ENCODE measurements at regions not wholly inside any gene's neighbourhood (a gene's known extent, or its start where the extent isn't known, plus 50 kb on each side); places are given as distances from the start of the nearest gene placed in this dataset.

- Histone ChIP-seq H2AFZ (ENCODE audit: low read depth, low read length) (no peak overlapping the region), H3K4me2 (ENCODE audit: low read length) (no peak overlapping the region), H3K9me3 (ENCODE audit: low read length) (no peaks in the 10 kb centered on the region), H4K20me1 (ENCODE audit: insufficient read depth) (no peaks in the 10 kb centered on the region), H3K9me2 (ENCODE audit: insufficient read depth, low read length) (no peaks in the 10 kb centered on the region), H3K27me3 (ENCODE audit: insufficient read depth, low read depth, low read length) (no peaks in the 10 kb centered on the region), H3K36me3 (ENCODE audit: insufficient read depth, low read length) (no peaks in the 10 kb centered on the region), H3K9ac (ENCODE audit: low read length) (no peak overlapping the region), H3F3A (ENCODE audit: insufficient read depth, low read length, poor library complexity, severe bottlenecking) (no peaks in the 10 kb centered on the region), H3K4me3 (ENCODE audit: low read length) (no peak overlapping the region), H3K79me2 (replicated peaks; ENCODE audit: insufficient read depth, low read length) (no peaks in the 10 kb centered on the region), H3K27ac (ENCODE audit: low read length) (no peak overlapping the region)
- TF ChIP-seq RAD21 (conservative IDR thresholded peaks at IDR 0.05), result no peak
- TF ChIP-seq CTCF (IDR thresholded peaks at IDR 0.05; ENCODE audit: poor library complexity, severe bottlenecking), result no peak
- TF ChIP-seq MXI1 (conservative IDR thresholded peaks at IDR 0.05; ENCODE audit: poor library complexity, severe bottlenecking), result no peak
- no peak for TF ChIP-seq EZH2 (IDR thresholded peaks at IDR 0.05; ENCODE audit: borderline replicate concordance, insufficient read depth, low read length, poor library complexity, severe bottlenecking)
- no peak for TF ChIP-seq SMC3 (conservative IDR thresholded peaks at IDR 0.05; ENCODE audit: poor library complexity)
- TF ChIP-seq REST (IDR thresholded peaks at IDR 0.05; ENCODE audit: borderline replicate concordance), result no peak
- TF ChIP-seq EP300 (conservative IDR thresholded peaks at IDR 0.05; ENCODE audit: poor library complexity, severe bottlenecking), result no peak
- TF ChIP-seq POLR2AphosphoS5 (IDR thresholded peaks at IDR 0.05), result peak; percentile 56
These were observed 50.9 kb upstream of the SPACA7 start for GRCh38 chr13:112325142-112325808.

- peaks cover 6% of the 10 kb centered on the region for H3K27me3 ChIP-seq (ENCODE audit: insufficient read depth, low read depth, low read length)
- no peaks in the 10 kb centered on the region for H3K9me2 ChIP-seq (ENCODE audit: insufficient read depth, low read length)
- no peak overlapping the region for H3K4me3 ChIP-seq (ENCODE audit: low read length)
- no peaks in the 10 kb centered on the region for H4K20me1 ChIP-seq (ENCODE audit: insufficient read depth)
- no peak overlapping the region for H3K9ac ChIP-seq (ENCODE audit: low read length)
- TF ChIP-seq SMC3 (conservative IDR thresholded peaks at IDR 0.05; ENCODE audit: poor library complexity), result no peak
- no peak for TF ChIP-seq TAF1 (IDR thresholded peaks at IDR 0.05; ENCODE audit: low read depth)
- no peak for TF ChIP-seq RAD21 (conservative IDR thresholded peaks at IDR 0.05)
- TF ChIP-seq REST (IDR thresholded peaks at IDR 0.05; ENCODE audit: borderline replicate concordance), result no peak
- TF ChIP-seq POLR2AphosphoS5 (IDR thresholded peaks at IDR 0.05), result no peak
- TF ChIP-seq MXI1 (conservative IDR thresholded peaks at IDR 0.05; ENCODE audit: poor library complexity, severe bottlenecking), result no peak
- TF ChIP-seq EP300 (conservative IDR thresholded peaks at IDR 0.05; ENCODE audit: poor library complexity, severe bottlenecking), result no peak
- no peak for TF ChIP-seq EZH2 (IDR thresholded peaks at IDR 0.05; ENCODE audit: borderline replicate concordance, insufficient read depth, low read length, poor library complexity, severe bottlenecking)
- no peak for TF ChIP-seq CTCF (IDR thresholded peaks at IDR 0.05; ENCODE audit: poor library complexity, severe bottlenecking)
- no peaks in the 10 kb centered on the region for H3K79me2 ChIP-seq (replicated peaks; ENCODE audit: insufficient read depth, low read length)
- H3K36me3 ChIP-seq (ENCODE audit: insufficient read depth, low read length), result no peaks in the 10 kb centered on the region
- no peak overlapping the region for H3K4me2 ChIP-seq (ENCODE audit: low read length)
- no peak overlapping the region for H3K27ac ChIP-seq (ENCODE audit: low read length)
- H3K9me3 ChIP-seq (ENCODE audit: low read length), result no peaks in the 10 kb centered on the region
- H3F3A ChIP-seq (ENCODE audit: insufficient read depth, low read length, poor library complexity, severe bottlenecking), result no peaks in the 10 kb centered on the region
- H2AFZ ChIP-seq (ENCODE audit: low read depth, low read length), result no peak overlapping the region
These were observed 50.1 kb upstream of the SPACA7 start for GRCh38 chr13:112325920-112326645.

Measured in neural cell (in vitro differentiated cells).